Neural cell (in vitro differentiated cells): ENCODE measurements at regions not wholly inside any gene's neighbourhood (a gene's known extent, or its start where the extent isn't known, plus 50 kb on each side); places are given as distances from the start of the nearest gene placed in this dataset.

Experiments used
- H2AFZ ChIP-seq: fragments of 200-600, 300-800 bp; sonication (generic), shearing (Covaris generic); 2 replicates; pipeline ENCODE4 v1.6.0; 2014; ENCODE audit warnings: low read depth, mild to moderate bottlenecking, antibody characterized with exemption, low read length, moderate library complexity
- H3F3A ChIP-seq: fragments of 200-600 bp; shearing (Covaris generic); 2 replicates; pipeline ENCODE4 v1.6.1; 2016; ENCODE audit warnings: mild to moderate bottlenecking, moderate library complexity, mixed read lengths, antibody characterized with exemption, low read length; ENCODE audit not compliant: insufficient read depth, poor library complexity, severe bottlenecking
- H3K27ac ChIP-seq: fragments of 200-600, 300-800 bp; sonication (generic), shearing (Covaris generic); 2 replicates; pipeline ENCODE4 v1.5.1; 2014; ENCODE audit warnings: mild to moderate bottlenecking, low read length, moderate library complexity
- H3K27me3 ChIP-seq: fragments of 300-800, 200-600 bp; sonication (generic), shearing (Covaris generic); 2 replicates; pipeline ENCODE4 v1.6.0; 2014; ENCODE audit warnings: mild to moderate bottlenecking, low read depth, low read length, moderate library complexity; ENCODE audit not compliant: insufficient read depth
- H3K36me3 ChIP-seq: fragments of 300-800, 200-600 bp; sonication (generic), shearing (Covaris generic); 2 replicates; pipeline ENCODE4 v1.5.1; 2014; ENCODE audit warnings: mild to moderate bottlenecking, antibody characterized with exemption, low read length, moderate library complexity; ENCODE audit not compliant: insufficient read depth
- H3K4me2 ChIP-seq: fragments of 300-800, 200-600 bp; sonication (generic), shearing (Covaris generic); 2 replicates; pipeline ENCODE4 v1.6.0; 2014; ENCODE audit warnings: mild to moderate bottlenecking, low read length
- H3K4me3 ChIP-seq: fragments of 300-800, 200-600 bp; sonication (generic), shearing (Covaris generic); 2 replicates; pipeline ENCODE4 v1.5.1; 2014; ENCODE audit warnings: mild to moderate bottlenecking, low read length, moderate library complexity
- H3K79me2 ChIP-seq: fragments of 200-600 bp; shearing (Covaris generic); replicated peaks from 2 replicates; pipeline ENCODE4 v1.6.0; 2014; ENCODE audit warnings: mild to moderate bottlenecking, low read length, moderate library complexity; ENCODE audit not compliant: insufficient read depth
- H3K9ac ChIP-seq: fragments of 300-800, 200-600 bp; sonication (generic), shearing (Covaris generic); 2 replicates; pipeline ENCODE4 v1.6.1; 2016; ENCODE audit warnings: mild to moderate bottlenecking, low read length, mixed read lengths
- H3K9me2 ChIP-seq: fragments of 200-600 bp; shearing (Covaris generic); 2 replicates; pipeline ENCODE4 v1.6.1; 2016; ENCODE audit warnings: mild to moderate bottlenecking, low read length, mixed read lengths; ENCODE audit not compliant: insufficient read depth
- H3K9me3 ChIP-seq: fragments of 200-600, 300-800 bp; sonication (generic), shearing (Covaris generic); 2 replicates; pipeline ENCODE4 v1.6.1; 2016; ENCODE audit warnings: mild to moderate bottlenecking, mixed run types, low read length, moderate library complexity, mixed read lengths
- H4K20me1 ChIP-seq: fragments of 200-600 bp; shearing (Covaris generic); 2 replicates; pipeline ENCODE4 v1.6.1; 2016; ENCODE audit warnings: mild to moderate bottlenecking, mixed run types; ENCODE audit not compliant: insufficient read depth
- EP300 ChIP-seq: fragments of 450-650 bp; conservative IDR thresholded peaks from 2 replicates; pipeline ENCODE4 v1.6.1; 2014; ENCODE audit warnings: antibody characterized with exemption, mild to moderate bottlenecking, moderate library complexity; ENCODE audit not compliant: poor library complexity, severe bottlenecking
- EZH2 ChIP-seq: fragments of 200-600, 300-800 bp; shearing (Covaris generic), sonication (generic); IDR thresholded peaks from 2 replicates; pipeline ENCODE4 v1.6.1; 2014; ENCODE audit warnings: antibody characterized with exemption, low read length, borderline replicate concordance, mild to moderate bottlenecking; ENCODE audit not compliant: insufficient read depth, poor library complexity, severe bottlenecking
- MXI1 ChIP-seq: fragments of 450-650 bp; conservative IDR thresholded peaks from 2 replicates; pipeline ENCODE4 v1.6.1; 2014; ENCODE audit warnings: antibody characterized with exemption, mild to moderate bottlenecking; ENCODE audit not compliant: poor library complexity, severe bottlenecking
- POLR2AphosphoS5 ChIP-seq: IDR thresholded peaks from 2 replicates; pipeline ENCODE4 v1.6.1; 2012
- RAD21 ChIP-seq: fragments of 450-650 bp; conservative IDR thresholded peaks from 2 replicates; pipeline ENCODE4 v1.6.1; 2014; ENCODE audit warnings: antibody characterized with exemption, mild to moderate bottlenecking, moderate library complexity
- SMC3 ChIP-seq: fragments of 450-650 bp; conservative IDR thresholded peaks from 2 replicates; pipeline ENCODE4 v1.6.1; 2014; ENCODE audit warnings: antibody characterized with exemption, mild to moderate bottlenecking, moderate library complexity; ENCODE audit not compliant: poor library complexity
- TAF1 ChIP-seq: IDR thresholded peaks from 2 replicates; pipeline ENCODE4 v1.6.1; 2012; ENCODE audit warnings: low read depth
- TF ChIP-seq, protein P1 (sequence below): fragments of 450-650 bp; IDR thresholded peaks from 2 replicates; pipeline ENCODE4 v1.5.1; 2014; ENCODE audit warnings: antibody characterized with exemption, mild to moderate bottlenecking, moderate library complexity; ENCODE audit not compliant: poor library complexity, severe bottlenecking
- TF ChIP-seq, protein P2 (sequence below): IDR thresholded peaks from 2 replicates; pipeline ENCODE4 v1.6.1; 2012; ENCODE audit warnings: borderline replicate concordance

DNA sequence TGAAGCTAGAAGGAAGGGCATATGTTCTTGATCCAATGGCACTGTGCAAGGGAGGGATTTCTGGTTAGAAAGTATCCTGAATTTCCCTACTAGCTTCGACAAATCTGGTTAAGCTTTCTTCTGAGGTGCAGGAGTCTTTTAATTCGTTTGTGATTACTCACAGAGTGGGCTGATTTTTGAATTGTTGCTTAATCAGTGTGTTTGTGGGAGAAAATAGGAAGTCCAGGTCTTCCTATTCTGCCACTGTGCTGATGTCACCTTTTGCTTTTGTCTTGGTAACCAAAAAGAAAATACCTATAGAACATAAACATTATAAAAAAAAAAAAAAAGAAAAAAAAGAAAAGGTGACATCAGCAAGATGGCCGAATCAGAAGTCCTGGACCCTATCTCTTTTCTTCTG is 1008.6 kb downstream of the TSN start:
- H3K9me2 ChIP-seq: no peaks in the 10 kb centered on the region
- no peaks in the 10 kb centered on the region for H3K79me2 ChIP-seq
- no peak overlapping the region for H3K9ac ChIP-seq
- H3K27ac ChIP-seq: no peak overlapping the region
- H3K4me2 ChIP-seq: no peak overlapping the region
- H2AFZ ChIP-seq: no peak overlapping the region
- H3K4me3 ChIP-seq: no peak overlapping the region
- H3F3A ChIP-seq: no peaks in the 10 kb centered on the region
- no peaks in the 10 kb centered on the region for H3K27me3 ChIP-seq
- H3K9me3 ChIP-seq: no peaks in the 10 kb centered on the region
- H3K36me3 ChIP-seq: no peaks in the 10 kb centered on the region
- TF ChIP-seq EZH2: no peak
- TF ChIP-seq SMC3: no peak
- no peak for TF ChIP-seq POLR2AphosphoS5
- TF ChIP-seq TAF1: no peak
- no peak for TF ChIP-seq EP300
- TF ChIP-seq, protein P1, sequence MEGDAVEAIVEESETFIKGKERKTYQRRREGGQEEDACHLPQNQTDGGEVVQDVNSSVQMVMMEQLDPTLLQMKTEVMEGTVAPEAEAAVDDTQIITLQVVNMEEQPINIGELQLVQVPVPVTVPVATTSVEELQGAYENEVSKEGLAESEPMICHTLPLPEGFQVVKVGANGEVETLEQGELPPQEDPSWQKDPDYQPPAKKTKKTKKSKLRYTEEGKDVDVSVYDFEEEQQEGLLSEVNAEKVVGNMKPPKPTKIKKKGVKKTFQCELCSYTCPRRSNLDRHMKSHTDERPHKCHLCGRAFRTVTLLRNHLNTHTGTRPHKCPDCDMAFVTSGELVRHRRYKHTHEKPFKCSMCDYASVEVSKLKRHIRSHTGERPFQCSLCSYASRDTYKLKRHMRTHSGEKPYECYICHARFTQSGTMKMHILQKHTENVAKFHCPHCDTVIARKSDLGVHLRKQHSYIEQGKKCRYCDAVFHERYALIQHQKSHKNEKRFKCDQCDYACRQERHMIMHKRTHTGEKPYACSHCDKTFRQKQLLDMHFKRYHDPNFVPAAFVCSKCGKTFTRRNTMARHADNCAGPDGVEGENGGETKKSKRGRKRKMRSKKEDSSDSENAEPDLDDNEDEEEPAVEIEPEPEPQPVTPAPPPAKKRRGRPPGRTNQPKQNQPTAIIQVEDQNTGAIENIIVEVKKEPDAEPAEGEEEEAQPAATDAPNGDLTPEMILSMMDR: no peak
- TF ChIP-seq RAD21: no peak
- TF ChIP-seq MXI1: no peak
- TF ChIP-seq, protein P2, sequence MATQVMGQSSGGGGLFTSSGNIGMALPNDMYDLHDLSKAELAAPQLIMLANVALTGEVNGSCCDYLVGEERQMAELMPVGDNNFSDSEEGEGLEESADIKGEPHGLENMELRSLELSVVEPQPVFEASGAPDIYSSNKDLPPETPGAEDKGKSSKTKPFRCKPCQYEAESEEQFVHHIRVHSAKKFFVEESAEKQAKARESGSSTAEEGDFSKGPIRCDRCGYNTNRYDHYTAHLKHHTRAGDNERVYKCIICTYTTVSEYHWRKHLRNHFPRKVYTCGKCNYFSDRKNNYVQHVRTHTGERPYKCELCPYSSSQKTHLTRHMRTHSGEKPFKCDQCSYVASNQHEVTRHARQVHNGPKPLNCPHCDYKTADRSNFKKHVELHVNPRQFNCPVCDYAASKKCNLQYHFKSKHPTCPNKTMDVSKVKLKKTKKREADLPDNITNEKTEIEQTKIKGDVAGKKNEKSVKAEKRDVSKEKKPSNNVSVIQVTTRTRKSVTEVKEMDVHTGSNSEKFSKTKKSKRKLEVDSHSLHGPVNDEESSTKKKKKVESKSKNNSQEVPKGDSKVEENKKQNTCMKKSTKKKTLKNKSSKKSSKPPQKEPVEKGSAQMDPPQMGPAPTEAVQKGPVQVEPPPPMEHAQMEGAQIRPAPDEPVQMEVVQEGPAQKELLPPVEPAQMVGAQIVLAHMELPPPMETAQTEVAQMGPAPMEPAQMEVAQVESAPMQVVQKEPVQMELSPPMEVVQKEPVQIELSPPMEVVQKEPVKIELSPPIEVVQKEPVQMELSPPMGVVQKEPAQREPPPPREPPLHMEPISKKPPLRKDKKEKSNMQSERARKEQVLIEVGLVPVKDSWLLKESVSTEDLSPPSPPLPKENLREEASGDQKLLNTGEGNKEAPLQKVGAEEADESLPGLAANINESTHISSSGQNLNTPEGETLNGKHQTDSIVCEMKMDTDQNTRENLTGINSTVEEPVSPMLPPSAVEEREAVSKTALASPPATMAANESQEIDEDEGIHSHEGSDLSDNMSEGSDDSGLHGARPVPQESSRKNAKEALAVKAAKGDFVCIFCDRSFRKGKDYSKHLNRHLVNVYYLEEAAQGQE: no peak
- no peaks in the 10 kb centered on the region for H4K20me1 ChIP-seq

DNA sequence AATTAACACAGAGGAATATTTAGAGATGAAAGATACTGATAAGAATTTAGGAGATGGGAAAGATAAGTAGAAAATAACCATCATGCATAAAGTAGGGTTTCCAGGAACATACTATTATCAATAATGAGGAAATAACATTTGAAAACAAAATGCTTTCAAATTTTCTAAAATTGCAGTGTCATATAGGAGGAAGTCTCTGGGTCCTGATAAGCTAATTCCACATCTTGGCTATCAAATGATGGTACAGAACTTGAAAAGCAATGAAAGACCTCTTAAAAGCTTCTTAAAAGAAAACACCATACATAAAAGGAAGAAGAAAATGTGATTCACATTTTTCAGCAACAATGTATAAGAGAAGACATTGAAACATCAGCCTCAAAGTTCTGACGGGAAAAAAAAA is 1024.8 kb downstream of the TSN start:
- Histone ChIP-seq H3K9me2 (no peaks in the 10 kb centered on the region), H3K4me2 (no peak overlapping the region), H3K27ac (no peak overlapping the region), H3K36me3 (no peaks in the 10 kb centered on the region), H2AFZ (no peak overlapping the region), H3K4me3 (no peak overlapping the region), H3K9ac (no peak overlapping the region), H3K79me2 (no peaks in the 10 kb centered on the region), H3K9me3 (no peaks in the 10 kb centered on the region), H3K27me3 (no peaks in the 10 kb centered on the region), H4K20me1 (no peaks in the 10 kb centered on the region), H3F3A (no peaks in the 10 kb centered on the region)
- no peak for TF ChIP-seq MXI1
- TF ChIP-seq RAD21: no peak
- no peak for TF ChIP-seq SMC3
- TF ChIP-seq EP300: no peak
- TF ChIP-seq, protein P1: no peak
- TF ChIP-seq POLR2AphosphoS5: no peak
- no peak for TF ChIP-seq TAF1
- TF ChIP-seq EZH2: no peak
- TF ChIP-seq, protein P2: no peak
